GM12892 (cell line): ENCODE measurements at regions not wholly inside any gene's neighbourhood (a gene's known extent, or its start where the extent isn't known, plus 50 kb on each side); places are given as distances from the start of the nearest gene placed in this dataset.

ENCODE experiments used
- DNase-seq: peaks from one replicate; pipeline ENCODE4 v3.0.0; 2011; ENCODE audit not compliant: insufficient read length
- FAIRE-seq: peaks from 2 replicates; lab custom pipeline; 2011; peaks lifted over from hg19 to GRCh38; lab: Jason Lieb, UNC
- POLR2A ChIP-seq: IDR thresholded peaks from 2 replicates; pipeline ENCODE4 v1.6.1; 2011; ENCODE audit warnings: low read depth, low read length, control low read depth
- POLR2AphosphoS5 ChIP-seq: IDR thresholded peaks from 2 replicates; pipeline ENCODE4 v1.6.1; 2011; ENCODE audit warnings: low read depth, low read length, control low read depth
- TAF1 ChIP-seq: IDR thresholded peaks from 2 replicates; pipeline ENCODE4 v1.6.1; 2011; ENCODE audit warnings: low read depth, mild to moderate bottlenecking, control low read depth, low read length, borderline replicate concordance

GRCh38 chr2:156672556-156673332 is 236.6 kb downstream of the GPD2 start:
- DNase-seq (no peak), FAIRE-seq (no peak)
- no peak for TF ChIP-seq POLR2A
- TF ChIP-seq TAF1: no peak
- no peak for TF ChIP-seq POLR2AphosphoS5

- DNase-seq: no peak
- TF ChIP-seq POLR2A (no peak), POLR2AphosphoS5 (no peak), TAF1 (no peak)
- FAIRE-seq: no peak
Observed at GRCh38 chr2:156673333-156673615, 237.1 kb downstream of the GPD2 start.

- FAIRE-seq (no peak), DNase-seq (no peak)
- TF ChIP-seq POLR2A: no peak
- no peak for TF ChIP-seq TAF1
- TF ChIP-seq POLR2AphosphoS5: no peak
Observed at GRCh38 chr2:156673981-156674380, 237.8 kb downstream of the GPD2 start.

- no peak for DNase-seq
- FAIRE-seq: no peak
- TF ChIP-seq TAF1 (no peak), POLR2AphosphoS5 (no peak), POLR2A (no peak)
Observed at GRCh38 chr2:156675896-156676295, 239.7 kb downstream of the GPD2 start.

GRCh38 chr2:156679820-156680219 is 243.6 kb downstream of the GPD2 start:
- FAIRE-seq (no peak), DNase-seq (no peak)
- TF ChIP-seq POLR2A: no peak

GRCh38 chr2:156680266-156680665 is 244.1 kb downstream of the GPD2 start:
- DNase-seq: no peak
- no peak for FAIRE-seq
- TF ChIP-seq TAF1 (no peak), POLR2AphosphoS5 (no peak), POLR2A (no peak)

- DNase-seq: no peak
- FAIRE-seq: no peak
- TF ChIP-seq TAF1 (no peak), POLR2AphosphoS5 (no peak), POLR2A (no peak)
Observed at GRCh38 chr2:156687126-156687525, 250.9 kb downstream of the GPD2 start.

- no peak for TF ChIP-seq POLR2A
- TF ChIP-seq TAF1: no peak
- no peak for TF ChIP-seq POLR2AphosphoS5
- FAIRE-seq (no peak), DNase-seq (no peak)
Observed at GRCh38 chr2:156687715-156688114, 251.5 kb downstream of the GPD2 start.

- DNase-seq: no peak
- FAIRE-seq: no peak
- TF ChIP-seq POLR2AphosphoS5 (no peak), TAF1 (no peak), POLR2A (no peak)
Observed at GRCh38 chr2:156689939-156690338, 253.8 kb downstream of the GPD2 start.

GRCh38 chr2:156691014-156691413 is 254.8 kb downstream of the GPD2 start:
- no peak for TF ChIP-seq POLR2AphosphoS5
- FAIRE-seq: no peak

GRCh38 chr2:156695020-156695419 is 258.8 kb downstream of the GPD2 start:
- FAIRE-seq (no peak), DNase-seq (no peak)
- TF ChIP-seq TAF1: no peak
- no peak for TF ChIP-seq POLR2A
- no peak for TF ChIP-seq POLR2AphosphoS5

More at GRCh38 chr2:156691014-156691413, 254.8 kb downstream of the GPD2 start:
- no peak for DNase-seq

- DNase-seq: no peak
- no peak for TF ChIP-seq TAF1
- no peak for TF ChIP-seq POLR2A
- TF ChIP-seq POLR2AphosphoS5: no peak
- FAIRE-seq: no peak
Observed at GRCh38 chr2:156695595-156695994, 259.4 kb downstream of the GPD2 start.

GRCh38 chr2:156697906-156698305 is 261.7 kb downstream of the GPD2 start:
- DNase-seq (no peak), FAIRE-seq (no peak)
- TF ChIP-seq POLR2AphosphoS5: no peak
- no peak for TF ChIP-seq POLR2A
- no peak for TF ChIP-seq TAF1
